Endodermal cell (in vitro differentiated cells): ENCODE measurements at regions not wholly inside any gene's neighbourhood (a gene's known extent, or its start where the extent isn't known, plus 50 kb on each side); places are given as distances from the start of the nearest gene placed in this dataset.

Experiments used
- DNase-seq: peaks from one replicate; pipeline ENCODE4 v3.0.0-alpha.2; 2017
- H3K27ac ChIP-seq: 2 replicates; pipeline ENCODE4 v1.5.1; 2013; ENCODE audit warnings: mild to moderate bottlenecking, low read depth, low read length, moderate library complexity
- H3K27me3 ChIP-seq: 2 replicates; pipeline ENCODE4 v1.6.1; 2013; ENCODE audit warnings: mild to moderate bottlenecking, low read length, moderate library complexity; ENCODE audit not compliant: insufficient read depth, control insufficient read depth, poor library complexity, severe bottlenecking
- H3K36me3 ChIP-seq: 2 replicates; pipeline ENCODE4 v1.7.0; 2013; ENCODE audit warnings: mild to moderate bottlenecking, low read length, moderate library complexity; ENCODE audit not compliant: control insufficient read depth, insufficient read depth
- H3K4me1 ChIP-seq: one replicate; pipeline ENCODE4 v1.7.0; 2013; ENCODE audit warnings: low read length; ENCODE audit not compliant: control insufficient read depth, insufficient read depth
- H3K4me3 ChIP-seq: 2 replicates; pipeline ENCODE4 v1.5.1; 2013; ENCODE audit warnings: mild to moderate bottlenecking, low read length, moderate library complexity
- H3K9ac ChIP-seq: 2 replicates; pipeline ENCODE4 v1.6.1; 2013; ENCODE audit warnings: mild to moderate bottlenecking, low read length, moderate library complexity; ENCODE audit not compliant: poor library complexity, severe bottlenecking; ENCODE audit errors: extremely low read depth
- H3K9me3 ChIP-seq: 2 replicates; pipeline ENCODE4 v1.6.1; 2013; ENCODE audit warnings: mild to moderate bottlenecking, low read length, moderate library complexity; ENCODE audit not compliant: control insufficient read depth
- H3K27ac Mint-ChIP-seq: 2 replicates; pipeline ENCODE4 v1.8.0; 2020; ENCODE audit warnings: mixed read lengths
- H3K27me3 Mint-ChIP-seq: 2 replicates; pipeline ENCODE4 v1.8.0; 2021; ENCODE audit warnings: mild to moderate bottlenecking, mixed read lengths; ENCODE audit not compliant: insufficient read depth
- H3K36me3 Mint-ChIP-seq: 2 replicates; pipeline ENCODE4 v1.8.0; 2020; ENCODE audit warnings: low read depth, mixed read lengths
- H3K4me1 Mint-ChIP-seq: 2 replicates; pipeline ENCODE4 v1.8.0; 2020; ENCODE audit warnings: mixed read lengths
- H3K4me3 Mint-ChIP-seq: 2 replicates; pipeline ENCODE4 v1.8.0; 2020; ENCODE audit warnings: mild to moderate bottlenecking, moderate library complexity, mixed read lengths
- H3K9me3 Mint-ChIP-seq: 2 replicates; pipeline ENCODE4 v1.8.0; 2020; ENCODE audit warnings: mild to moderate bottlenecking, mixed read lengths
- CTCF ChIP-seq: fragments of 200-600 bp; sonication (generic); conservative IDR thresholded peaks from 2 replicates; pipeline ENCODE4 v1.5.0; 2021; ENCODE audit warnings: antibody characterized with exemption, mild to moderate bottlenecking
- WGBS, 2 experiments: methylation state at CpG; one replicate each; pipeline versions ENCODE4 v1.1.5 to v1.1.7; 2013; ENCODE audit warnings: missing lambda C conversion rate in 2 of 2, mixed read lengths in 1 of 2; ENCODE audit not compliant: insufficient coverage in 1 of 2, insufficient read length in 1 of 2; 5-methylcytosine and 5-hydroxymethylcytosine counted together

- no peaks in the 10 kb centered on the region for H3K36me3 ChIP-seq
- no peaks in the 10 kb centered on the region for H3K27me3 ChIP-seq
- no peaks in the 10 kb centered on the region for H3K4me1 Mint-ChIP-seq
- no peaks in the 10 kb centered on the region for H3K9me3 Mint-ChIP-seq
- H3K9me3 ChIP-seq: no peaks in the 10 kb centered on the region
- H3K27ac ChIP-seq: no peak overlapping the region
- H3K36me3 Mint-ChIP-seq: no peaks in the 10 kb centered on the region
- H3K9ac ChIP-seq: no peak overlapping the region
- no peak overlapping the region for H3K27ac Mint-ChIP-seq
- no peak for DNase-seq
- no peaks in the 10 kb centered on the region for H3K4me1 ChIP-seq
- H3K4me3 ChIP-seq: no peak overlapping the region
- H3K4me3 Mint-ChIP-seq: no peak overlapping the region
- WGBS, 2 experiments: 92 to 96% methylated on average over 3 to 4 of the region's 4 CpGs
- peaks cover 9% of the 10 kb centered on the region for H3K27me3 Mint-ChIP-seq
- TF ChIP-seq CTCF: no peak
Measured at GRCh38 chr16:59305850-59306249, 571.7 kb upstream of the GOT2 start.

GRCh38 chr16:59296888-59297287 is 562.8 kb upstream of the GOT2 start:
- WGBS, 2 experiments: 44 to 47% methylated on average over 4 to 5 of the region's 5 CpGs
- Histone ChIP-seq H3K4me3 (no peak overlapping the region), H3K4me1 (peaks cover 9% of the 10 kb centered on the region), H3K9me3 (no peaks in the 10 kb centered on the region), H3K27me3 (no peaks in the 10 kb centered on the region), H3K27ac (no peak overlapping the region), H3K36me3 (no peaks in the 10 kb centered on the region), H3K9ac (no peak overlapping the region)
- Mint-ChIP-seq H3K4me3 (no peak overlapping the region), H3K9me3 (no peaks in the 10 kb centered on the region), H3K27me3 (no peaks in the 10 kb centered on the region), H3K4me1 (peaks cover 53% of the 10 kb centered on the region), H3K27ac (peak overlapping the region; percentile 69), H3K36me3 (no peaks in the 10 kb centered on the region)
- no peak for TF ChIP-seq CTCF
- peak; percentile 76 for DNase-seq

GRCh38 chr16:59295993-59296736 is 562.0 kb upstream of the GOT2 start:
- no peak overlapping the region for H3K9ac ChIP-seq
- peaks cover 13% of the 10 kb centered on the region for H3K4me1 ChIP-seq
- Mint-ChIP-seq H3K27me3 (no peaks in the 10 kb centered on the region), H3K36me3 (no peaks in the 10 kb centered on the region), H3K4me3 (no peak overlapping the region), H3K9me3 (no peaks in the 10 kb centered on the region), H3K4me1 (peaks cover 61% of the 10 kb centered on the region), H3K27ac (no peak overlapping the region)
- no peak overlapping the region for H3K4me3 ChIP-seq
- no peak for TF ChIP-seq CTCF
- no peaks in the 10 kb centered on the region for H3K9me3 ChIP-seq
- WGBS, 2 experiments: 43 to 56% methylated on average over 2 to 4 of the region's 5 CpGs
- H3K27ac ChIP-seq: no peak overlapping the region
- H3K36me3 ChIP-seq: no peaks in the 10 kb centered on the region
- no peaks in the 10 kb centered on the region for H3K27me3 ChIP-seq
- DNase-seq: peak; percentile 54
